ENCODE measurements at regions not wholly inside any gene's neighbourhood (a gene's known extent, or its start where the extent isn't known, plus 50 kb on each side); places are given as distances from the start of the nearest gene placed in this dataset.

DNA sequence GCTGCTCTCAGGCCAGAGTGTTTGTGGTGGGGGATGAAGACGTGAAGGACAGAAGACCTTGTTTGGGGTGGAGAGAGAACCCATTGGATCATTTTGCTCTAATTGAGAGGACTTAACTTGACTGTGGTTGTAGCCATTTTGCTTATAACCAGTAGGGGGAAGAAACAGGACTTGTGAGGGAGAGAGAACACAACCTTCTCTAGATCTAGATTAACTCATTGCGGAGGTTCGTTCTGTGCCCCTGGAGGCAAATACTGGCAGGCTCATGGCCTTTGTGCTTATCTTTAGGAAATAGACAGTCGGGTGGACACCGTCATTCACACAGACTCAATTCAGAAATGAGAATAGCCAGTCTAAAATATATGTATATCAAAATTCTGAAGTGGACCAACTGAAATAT, 147.0 kb upstream of the LHCGR start:
- TF ChIP-seq GATA3 (IDR thresholded peaks at IDR 0.05; ENCODE audit: low read depth, low read length), result no peak
- TF ChIP-seq GATA2 (IDR thresholded peaks at IDR 0.05; ENCODE audit: low read depth, low read length), result no peak
